Choroid plexus epithelial cell (primary cell): ENCODE measurements at regions not wholly inside any gene's neighbourhood (a gene's known extent, or its start where the extent isn't known, plus 50 kb on each side); places are given as distances from the start of the nearest gene placed in this dataset.

ENCODE experiments used
- DNase-seq: peaks from one replicate; pipeline ENCODE4 v3.0.0-alpha.2; 2010; ENCODE audit warnings: low read depth
- H3K4me3 ChIP-seq: 2 replicates; pipeline ENCODE4 v1.5.1; 2011; ENCODE audit warnings: low read depth, mild to moderate bottlenecking, control low read depth, low read length, moderate library complexity
- TF ChIP-seq, protein P1 (sequence below): conservative IDR thresholded peaks from 2 replicates; pipeline ENCODE4 v1.5.1; 2011; ENCODE audit warnings: low read depth, mild to moderate bottlenecking, control low read depth, inconsistent platforms, low read length, moderate library complexity

GRCh38 chr6:140438346-140438735, 1063.9 kb upstream of the CITED2 start:
- H3K4me3 ChIP-seq: no peak overlapping the region
- TF ChIP-seq, protein P1, sequence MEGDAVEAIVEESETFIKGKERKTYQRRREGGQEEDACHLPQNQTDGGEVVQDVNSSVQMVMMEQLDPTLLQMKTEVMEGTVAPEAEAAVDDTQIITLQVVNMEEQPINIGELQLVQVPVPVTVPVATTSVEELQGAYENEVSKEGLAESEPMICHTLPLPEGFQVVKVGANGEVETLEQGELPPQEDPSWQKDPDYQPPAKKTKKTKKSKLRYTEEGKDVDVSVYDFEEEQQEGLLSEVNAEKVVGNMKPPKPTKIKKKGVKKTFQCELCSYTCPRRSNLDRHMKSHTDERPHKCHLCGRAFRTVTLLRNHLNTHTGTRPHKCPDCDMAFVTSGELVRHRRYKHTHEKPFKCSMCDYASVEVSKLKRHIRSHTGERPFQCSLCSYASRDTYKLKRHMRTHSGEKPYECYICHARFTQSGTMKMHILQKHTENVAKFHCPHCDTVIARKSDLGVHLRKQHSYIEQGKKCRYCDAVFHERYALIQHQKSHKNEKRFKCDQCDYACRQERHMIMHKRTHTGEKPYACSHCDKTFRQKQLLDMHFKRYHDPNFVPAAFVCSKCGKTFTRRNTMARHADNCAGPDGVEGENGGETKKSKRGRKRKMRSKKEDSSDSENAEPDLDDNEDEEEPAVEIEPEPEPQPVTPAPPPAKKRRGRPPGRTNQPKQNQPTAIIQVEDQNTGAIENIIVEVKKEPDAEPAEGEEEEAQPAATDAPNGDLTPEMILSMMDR: no peak
- peak; percentile 31 for DNase-seq

DNA sequence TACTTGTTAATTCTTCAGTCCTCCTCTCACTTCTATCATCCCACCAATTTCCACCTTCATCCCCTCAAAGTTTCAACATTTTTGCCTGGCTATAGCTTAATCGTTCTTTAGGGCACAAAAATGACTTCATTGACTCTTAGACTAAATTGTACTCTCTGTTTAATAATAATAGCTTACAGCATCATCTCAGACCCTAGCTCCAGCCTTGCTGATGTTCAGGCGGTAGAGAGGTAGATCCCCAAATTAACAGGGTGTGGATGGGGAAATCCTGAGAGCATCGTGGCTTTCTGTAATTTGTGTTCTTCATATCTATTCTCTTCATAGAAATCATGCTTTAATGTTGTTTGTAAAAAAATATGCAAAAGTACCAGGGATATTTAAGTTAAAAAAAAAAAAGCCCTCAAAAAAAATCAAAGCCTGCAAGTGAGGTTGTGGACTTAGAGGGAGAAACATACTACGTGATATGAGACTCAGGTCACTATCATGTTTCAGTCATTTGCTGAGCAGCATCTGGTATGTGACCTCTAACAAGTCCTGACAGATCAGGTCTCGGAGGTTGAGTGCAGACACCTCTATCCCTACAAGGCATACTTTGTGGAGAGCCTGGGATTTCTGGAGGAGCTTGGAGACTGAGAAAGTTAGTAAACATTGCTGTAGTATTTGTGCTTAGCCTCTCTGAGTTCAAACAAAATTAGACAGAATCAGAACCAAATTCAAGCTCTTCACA, 1063.3 kb upstream of the CITED2 start:
- H3K4me3 ChIP-seq: no peak overlapping the region
- DNase-seq: peak; percentile 39
- TF ChIP-seq, protein P1: no peak

GRCh38 chr6:140436023-140436811, 1061.8 kb upstream of the CITED2 start:
- DNase-seq: peak; percentile 98
- TF ChIP-seq, protein P1: no peak
- no peak overlapping the region for H3K4me3 ChIP-seq

GRCh38 chr6:140434761-140435160, 1060.3 kb upstream of the CITED2 start:
- DNase-seq: peak; percentile 42
- TF ChIP-seq, protein P1: no peak
- no peak overlapping the region for H3K4me3 ChIP-seq

DNA sequence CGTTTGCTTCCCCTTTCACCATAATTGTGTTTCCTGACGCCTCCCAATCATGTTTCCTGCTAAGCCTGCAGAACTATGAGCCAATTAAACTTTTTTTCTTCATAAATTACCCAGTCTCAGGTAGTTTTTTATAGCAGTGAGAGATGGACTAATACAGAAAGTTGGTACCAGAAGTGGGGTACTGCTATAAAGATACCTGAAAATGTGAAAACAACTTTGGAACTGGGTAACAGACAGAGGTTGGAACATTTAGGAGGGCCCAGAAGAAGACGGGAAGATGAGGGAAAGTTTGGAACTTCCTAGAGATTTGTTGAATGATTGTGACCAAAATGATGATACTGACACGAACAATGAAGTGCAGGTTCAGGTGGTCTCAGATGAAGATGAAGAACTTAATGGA, 1058.6 kb upstream of the CITED2 start:
- no peak overlapping the region for H3K4me3 ChIP-seq
- no peak for DNase-seq
- TF ChIP-seq, protein P1: no peak

DNA sequence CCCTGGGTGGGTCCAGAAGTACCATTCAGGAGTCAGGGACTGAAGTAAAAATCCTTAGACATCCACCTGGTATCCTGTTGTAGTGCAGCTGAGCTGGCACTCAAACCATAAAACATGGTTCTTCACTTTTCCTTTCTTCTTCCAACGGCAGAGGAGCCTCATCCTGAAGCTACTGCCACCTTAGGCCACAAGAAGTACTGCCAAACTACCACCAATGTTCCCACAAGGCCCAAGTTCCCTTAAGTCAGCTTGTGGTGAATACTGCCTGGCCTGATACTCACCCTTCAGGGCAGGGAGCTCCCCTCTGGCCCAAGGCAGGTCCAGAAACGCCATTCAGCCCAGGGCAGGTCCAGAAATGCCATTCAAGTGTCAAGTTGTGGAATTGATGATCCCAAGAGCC, 1053.4 kb upstream of the CITED2 start:
- no peak for DNase-seq
- TF ChIP-seq, protein P1: peak; percentile 2
- H3K4me3 ChIP-seq: no peak overlapping the region
